NOMO-1 treated with dmso at 0.1 percent for 144 hours (cell line): ENCODE measurements at regions not wholly inside any gene's neighbourhood (a gene's known extent, or its start where the extent isn't known, plus 50 kb on each side); places are given as distances from the start of the nearest gene placed in this dataset.
"Not testable (repeated sequence)": the region's sequence is repeated elsewhere in the genome, so short reads cannot be mapped to it uniquely, and the experiment has no call there.

Experiments used
- DNase-seq: peaks from one replicate; lab custom pipeline; 2025; ENCODE audit not compliant: unreplicated experiment; lab: John Stamatoyannopoulos, UW

DNA sequence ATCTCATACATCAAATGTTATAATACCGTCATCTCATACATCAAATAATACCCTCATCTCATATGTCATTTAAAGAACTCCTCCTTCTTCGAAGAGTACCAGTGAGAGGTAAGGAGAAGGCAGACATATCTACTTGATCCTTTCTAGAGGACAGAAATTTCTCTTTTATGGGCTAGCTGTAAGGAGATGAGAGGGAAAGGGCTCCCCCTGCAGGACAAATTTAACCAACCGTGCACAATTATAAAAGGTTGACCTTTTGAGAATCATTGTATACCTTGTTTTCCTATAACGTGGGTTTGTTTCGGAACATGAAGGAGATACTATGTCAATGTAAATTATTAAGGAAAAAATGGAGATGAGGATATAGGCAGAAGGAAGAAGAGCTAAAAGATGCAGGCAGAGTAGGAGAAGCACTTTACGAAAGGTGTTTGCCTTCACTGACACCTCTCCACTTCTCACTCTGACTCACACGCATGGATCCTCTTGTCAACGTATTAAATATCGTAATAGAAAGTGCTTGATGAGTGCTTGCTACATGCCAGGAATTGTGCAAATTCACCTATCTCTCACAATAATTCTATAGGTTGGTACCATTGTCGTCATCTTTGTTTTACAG, 465.9 kb upstream of the ERCC4 start:
- no peak for DNase-seq

DNA sequence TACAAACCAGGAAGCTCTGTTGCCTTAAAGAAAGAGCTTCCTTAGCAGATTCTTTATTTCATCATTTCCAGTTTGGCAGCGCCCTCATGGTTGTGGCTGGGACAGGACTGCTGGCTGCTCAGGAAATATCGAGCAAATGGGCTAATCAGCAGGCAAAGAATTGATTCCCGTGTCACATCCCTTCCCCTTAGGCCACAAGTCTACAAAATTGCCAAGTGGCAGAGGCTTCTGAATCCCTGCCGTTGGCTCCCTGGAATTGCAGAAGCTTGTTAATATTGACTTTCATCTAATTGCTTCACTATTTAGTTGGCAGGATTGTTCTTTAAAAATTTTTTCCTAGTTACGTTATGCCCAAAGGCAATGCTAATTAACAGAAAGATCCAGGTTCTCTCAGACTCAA, 456.3 kb upstream of the ERCC4 start:
- no peak for DNase-seq

DNA sequence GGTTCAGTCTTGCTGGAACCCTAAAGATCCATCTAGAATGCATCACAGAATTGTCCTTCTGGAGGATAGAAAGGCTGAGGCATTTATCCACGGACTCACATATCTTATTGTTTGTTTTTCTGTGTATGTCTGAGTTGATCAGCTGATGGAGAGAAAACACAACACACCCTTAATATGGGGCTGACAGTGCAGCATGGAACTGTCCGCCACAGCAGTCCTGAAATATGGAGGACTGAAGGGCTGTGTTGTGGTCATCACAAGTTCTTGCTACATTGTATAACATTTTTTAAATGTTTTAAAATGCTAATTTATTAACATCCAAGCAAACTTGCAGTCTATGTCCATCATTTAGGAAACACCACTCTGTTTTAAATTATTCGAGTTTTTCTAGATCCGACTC, 448.9 kb upstream of the ERCC4 start:
- DNase-seq = no peak

DNA sequence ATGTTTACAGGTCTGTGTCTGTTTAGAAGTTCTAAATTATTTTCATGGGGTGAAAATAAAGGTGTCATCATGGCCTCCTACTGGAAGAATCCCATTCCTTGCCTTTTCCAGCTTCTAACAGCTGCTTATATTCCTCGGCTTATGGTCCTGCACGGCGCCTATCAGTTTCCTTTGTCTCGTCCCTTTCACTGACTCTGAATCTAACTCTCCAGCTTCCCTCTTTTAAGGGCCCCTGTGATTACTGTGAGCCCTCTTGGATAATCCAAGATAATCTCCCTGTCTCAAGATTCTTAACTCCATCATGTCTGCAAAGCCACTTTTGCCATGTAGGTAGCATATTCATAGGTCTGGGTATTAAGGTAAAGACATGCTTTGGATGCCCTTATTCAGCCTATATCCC, 441.0 kb upstream of the ERCC4 start:
- DNase-seq = no peak

DNA sequence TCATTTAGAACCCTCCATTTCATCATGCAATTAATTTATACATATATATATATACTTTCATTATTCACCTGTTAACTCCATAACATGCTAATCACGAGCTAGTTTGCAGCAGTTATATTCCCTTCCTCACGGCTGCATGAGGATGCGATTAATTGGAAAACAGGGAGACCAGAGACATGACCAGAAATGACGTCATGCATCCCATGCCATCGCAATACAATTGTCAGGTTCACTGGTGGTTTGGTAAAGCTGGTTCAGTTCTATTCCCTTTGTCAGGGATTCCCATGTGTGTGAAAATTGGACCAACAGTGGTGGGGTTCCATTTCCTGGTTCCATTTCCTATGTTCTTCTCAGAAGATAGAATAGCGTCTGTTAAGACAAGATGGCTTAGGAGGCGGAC, 440.4 kb upstream of the ERCC4 start:
- DNase-seq = no peak

DNA sequence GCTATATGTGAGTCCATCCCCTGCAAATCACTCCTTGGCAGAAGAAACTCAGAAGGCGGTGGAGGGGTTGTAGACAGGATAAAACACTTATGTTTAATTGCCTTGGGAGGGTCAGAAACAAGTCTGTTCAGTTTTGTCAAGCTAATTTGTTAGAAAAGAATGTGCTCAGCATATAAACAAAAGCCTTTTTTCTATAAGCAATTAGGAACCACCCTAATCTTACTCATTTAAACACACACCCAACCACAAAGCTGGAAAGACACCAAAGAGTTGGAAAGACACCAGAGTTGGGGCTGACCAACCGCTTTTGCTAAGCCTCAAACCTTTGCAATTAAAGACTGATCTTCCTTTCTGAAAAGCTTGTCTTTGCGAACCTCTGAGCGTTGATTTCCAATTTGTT, 439.2 kb upstream of the ERCC4 start:
- DNase-seq = no peak

DNA sequence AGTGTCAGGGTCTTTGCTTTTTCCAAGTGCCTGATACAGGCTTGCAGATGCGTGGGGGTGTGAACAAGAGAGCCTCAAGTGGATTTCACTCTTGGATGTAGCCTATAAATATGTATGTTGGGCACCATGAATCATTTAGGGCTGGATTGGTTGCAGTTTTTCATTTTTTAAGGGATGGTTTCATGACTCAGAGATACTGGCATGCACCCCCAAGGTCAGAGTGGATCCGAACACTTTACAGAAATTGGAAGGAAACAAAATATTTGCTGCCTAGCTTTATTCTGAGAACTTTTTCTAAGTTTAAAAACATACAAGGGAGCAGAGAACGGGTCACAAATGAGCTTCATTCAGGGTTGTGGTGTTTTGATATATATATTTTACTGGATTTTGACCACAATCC, 436.8 kb upstream of the ERCC4 start:
- no peak for DNase-seq

DNA sequence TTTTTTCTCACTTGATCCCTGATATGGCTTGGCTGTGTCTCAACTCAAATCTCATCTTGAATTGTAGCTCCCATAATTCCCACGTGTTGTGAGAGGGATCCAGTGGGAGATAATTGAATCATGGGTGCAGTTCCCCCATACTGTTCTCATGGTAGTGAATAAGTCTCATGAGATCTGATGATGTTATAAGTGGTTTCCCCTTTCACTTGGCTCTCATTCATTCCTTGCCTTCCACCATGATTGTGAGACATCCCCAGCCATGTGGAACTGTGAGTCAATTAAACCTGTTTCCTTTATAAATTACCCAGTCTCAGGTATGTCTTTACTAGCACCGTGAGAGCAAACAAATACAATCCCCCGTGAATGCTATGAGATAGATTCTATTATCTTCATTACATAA, 430.5 kb upstream of the ERCC4 start:
- not testable (repeated sequence) for DNase-seq

DNA sequence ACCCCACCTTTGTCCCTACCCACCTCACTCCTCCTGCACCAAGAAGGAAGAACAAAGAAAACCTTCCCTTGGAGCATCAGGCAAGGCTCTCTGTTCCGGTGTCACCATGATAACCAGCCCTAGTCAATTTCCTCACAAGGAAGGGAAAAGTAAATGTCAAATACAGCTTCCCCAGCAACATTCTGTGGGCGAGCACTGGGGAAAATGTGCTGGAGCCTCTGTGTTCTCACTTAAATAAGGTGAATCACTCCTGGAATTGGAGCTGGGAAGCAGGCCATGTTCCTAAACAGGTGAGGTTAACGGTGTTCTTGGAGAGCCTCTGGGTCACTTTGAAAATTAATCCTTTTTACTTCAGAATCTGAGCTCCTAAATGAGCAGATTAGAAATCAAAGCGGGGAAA, 427.9 kb upstream of the ERCC4 start:
- no peak for DNase-seq

DNA sequence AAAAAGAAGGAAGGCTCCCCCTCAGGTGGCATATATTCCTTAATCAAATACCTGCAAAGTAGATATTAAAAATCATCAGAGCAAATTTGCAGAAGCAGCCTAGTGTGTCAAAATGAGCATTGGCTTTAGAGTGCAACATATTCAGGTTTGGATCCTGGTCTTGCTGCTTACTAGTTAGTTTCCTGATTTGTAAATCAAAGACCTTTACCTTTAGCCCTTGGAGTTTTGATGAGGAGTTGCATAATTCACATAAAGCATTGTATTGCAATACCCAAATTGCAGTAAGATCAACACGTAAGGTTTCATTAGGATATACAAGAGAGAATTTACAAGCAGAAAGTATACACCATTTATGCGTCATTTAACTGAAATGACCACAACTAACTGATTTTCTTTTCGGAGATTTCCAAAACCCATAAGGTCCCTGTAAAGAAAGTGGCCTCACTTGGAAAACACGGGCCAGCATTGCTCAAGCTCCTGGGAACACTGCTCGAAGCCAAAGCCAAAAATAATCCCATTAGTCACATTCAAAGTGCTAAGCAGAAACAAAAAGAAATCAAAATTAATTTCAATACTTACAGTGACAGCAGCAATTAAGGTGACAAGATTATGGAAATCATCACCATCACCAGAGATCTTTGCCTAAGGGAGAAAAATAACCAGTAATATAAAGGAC, 415.9 kb upstream of the ERCC4 start:
- DNase-seq = no peak

DNA sequence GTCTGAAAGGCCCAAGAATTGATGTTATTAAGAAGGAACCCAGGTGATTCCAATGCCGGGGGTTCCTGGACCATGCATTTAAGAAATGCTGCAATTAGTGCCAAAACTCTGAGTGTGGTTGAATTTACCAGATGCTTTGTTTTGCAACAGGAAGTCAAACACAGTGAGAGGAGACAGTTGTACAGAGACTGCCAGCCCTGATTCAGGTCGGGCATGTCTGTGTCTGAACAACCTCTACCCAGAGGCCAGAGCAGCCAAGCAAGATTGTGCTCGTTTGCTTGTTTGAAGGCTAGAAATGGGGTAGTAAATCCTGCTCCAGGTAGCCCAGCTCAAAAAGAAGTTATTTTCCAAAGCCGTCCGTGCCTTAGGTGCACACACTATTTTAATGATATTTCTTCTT, 412.4 kb upstream of the ERCC4 start:
- DNase-seq = no peak

DNA sequence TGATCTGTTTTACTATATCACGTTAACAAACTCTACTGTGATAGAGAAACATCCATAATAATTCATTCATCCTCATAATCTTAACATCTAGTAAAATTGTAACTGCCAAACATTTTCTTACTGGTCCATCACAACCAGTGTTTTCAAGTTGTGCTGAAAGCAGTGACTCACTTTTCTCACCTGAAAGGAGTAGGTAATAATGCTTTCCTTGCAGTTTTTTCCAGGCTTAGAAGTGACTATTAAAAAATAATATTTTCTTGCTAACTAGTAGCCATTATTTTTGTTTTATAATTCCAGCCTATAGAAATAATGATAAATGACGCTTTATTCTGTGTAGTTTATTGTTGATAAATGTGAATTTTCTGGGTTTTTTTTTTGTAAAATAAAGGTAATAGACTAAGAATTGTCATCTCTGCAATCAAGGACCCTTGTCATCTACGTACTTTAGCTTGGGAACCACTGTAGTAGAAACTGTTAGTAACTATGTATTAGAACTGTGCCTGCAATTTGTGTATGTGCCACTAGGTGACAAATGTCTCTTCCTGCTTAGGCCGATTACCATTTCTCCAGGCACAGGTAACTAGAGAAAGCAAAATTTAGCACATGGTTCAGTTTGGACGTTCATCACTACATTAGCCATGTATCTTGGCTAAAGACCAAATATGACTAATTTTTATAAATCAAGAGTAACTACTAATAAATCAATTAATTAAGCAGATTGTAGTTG, 409.4 kb upstream of the ERCC4 start:
- no peak for DNase-seq

DNA sequence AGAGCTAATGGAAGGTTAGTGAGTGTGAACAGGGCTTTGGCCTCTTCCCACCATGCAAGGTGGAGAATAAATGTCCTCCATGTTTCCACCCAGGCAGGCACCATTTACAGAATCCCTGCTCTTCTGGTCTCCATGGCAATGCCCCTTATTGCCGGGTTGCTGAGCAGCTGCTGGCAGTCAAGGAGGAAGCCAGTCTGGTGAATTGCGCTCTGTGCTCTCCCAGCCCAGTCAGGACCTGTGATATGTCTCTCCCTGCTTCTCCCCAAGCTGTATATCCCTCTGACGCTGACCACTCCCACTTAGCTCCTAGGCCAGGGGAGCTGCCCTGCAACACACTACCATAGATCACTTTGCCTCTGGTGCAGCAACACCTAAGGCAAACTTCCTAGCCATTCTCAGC, 402.1 kb upstream of the ERCC4 start:
- no peak for DNase-seq

DNA sequence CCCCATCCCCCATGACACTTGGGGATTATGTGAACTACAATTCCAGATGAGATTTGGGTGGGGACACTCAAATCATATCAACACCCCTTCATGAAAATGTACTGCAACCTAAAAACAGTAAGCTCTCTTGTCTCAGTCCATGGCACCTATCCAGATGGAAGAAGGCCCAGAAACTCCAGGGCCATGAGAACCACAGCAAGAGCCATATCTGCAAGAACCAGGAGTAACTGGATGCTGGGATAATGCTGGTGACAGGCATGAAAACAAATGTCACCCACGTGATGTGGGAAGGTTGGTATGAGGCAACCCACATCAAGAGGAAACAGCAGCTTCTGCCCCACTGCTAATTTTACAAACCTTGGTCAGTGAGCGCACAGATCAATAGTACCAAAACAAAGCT, 400.1 kb upstream of the ERCC4 start:
- DNase-seq = no peak

DNA sequence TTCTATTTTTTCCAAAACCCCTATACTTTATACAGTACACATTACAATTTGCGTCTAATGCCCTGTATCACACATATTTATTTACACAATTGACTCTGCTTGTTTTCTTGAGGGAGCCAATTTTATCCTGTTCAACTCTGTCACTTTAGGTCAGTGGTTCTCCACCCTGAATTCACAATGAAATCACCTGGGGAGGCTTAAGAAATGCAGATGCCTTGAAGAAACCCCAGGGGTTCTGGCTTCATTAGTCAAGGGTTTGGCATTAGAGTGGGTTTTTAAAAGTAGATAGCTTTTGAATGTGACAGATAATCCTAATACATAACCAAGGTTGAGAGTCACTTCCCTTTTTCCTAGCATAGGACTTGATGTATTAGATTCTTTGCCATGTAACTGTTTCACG, 398.6 kb upstream of the ERCC4 start:
- DNase-seq = no peak

DNA sequence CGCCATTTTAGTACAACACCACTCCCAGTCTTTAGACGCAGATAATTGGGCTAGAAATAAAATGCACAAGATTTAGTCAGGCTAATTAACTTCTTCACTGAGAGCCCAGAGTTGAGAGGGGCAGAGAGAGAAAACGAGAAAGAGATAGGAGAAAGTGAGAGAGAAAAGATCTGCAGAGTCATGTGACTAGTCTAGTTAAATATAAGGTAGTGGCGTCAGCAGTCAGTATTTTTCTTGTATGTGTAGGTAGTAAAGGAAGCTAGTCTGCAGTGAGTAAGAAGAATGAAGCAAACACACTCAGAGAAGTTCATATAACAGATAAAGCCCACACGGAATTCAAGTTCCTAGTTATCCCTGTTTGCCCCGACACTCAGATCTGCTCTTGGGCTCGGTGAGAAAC, 392.6 kb upstream of the ERCC4 start:
- DNase-seq = no peak

DNA sequence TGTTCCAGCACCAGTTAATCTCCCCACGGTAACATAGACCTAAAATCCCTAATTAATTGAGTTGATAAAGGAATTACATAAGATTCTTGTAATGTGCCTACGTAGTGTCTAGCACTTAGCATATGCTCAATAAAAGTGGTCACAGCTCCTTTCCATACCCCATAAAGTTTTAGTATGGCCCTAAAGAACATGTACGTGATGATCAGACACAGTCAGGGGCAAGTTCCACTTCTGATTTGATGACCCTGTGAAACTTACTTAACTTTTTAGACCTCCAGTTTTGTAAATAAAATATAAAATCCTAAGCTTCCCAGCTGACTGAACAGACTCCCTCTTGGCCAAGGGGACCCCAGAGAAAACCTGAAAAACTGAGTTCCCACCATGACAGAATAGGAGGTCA, 391.3 kb upstream of the ERCC4 start:
- no peak for DNase-seq

DNA sequence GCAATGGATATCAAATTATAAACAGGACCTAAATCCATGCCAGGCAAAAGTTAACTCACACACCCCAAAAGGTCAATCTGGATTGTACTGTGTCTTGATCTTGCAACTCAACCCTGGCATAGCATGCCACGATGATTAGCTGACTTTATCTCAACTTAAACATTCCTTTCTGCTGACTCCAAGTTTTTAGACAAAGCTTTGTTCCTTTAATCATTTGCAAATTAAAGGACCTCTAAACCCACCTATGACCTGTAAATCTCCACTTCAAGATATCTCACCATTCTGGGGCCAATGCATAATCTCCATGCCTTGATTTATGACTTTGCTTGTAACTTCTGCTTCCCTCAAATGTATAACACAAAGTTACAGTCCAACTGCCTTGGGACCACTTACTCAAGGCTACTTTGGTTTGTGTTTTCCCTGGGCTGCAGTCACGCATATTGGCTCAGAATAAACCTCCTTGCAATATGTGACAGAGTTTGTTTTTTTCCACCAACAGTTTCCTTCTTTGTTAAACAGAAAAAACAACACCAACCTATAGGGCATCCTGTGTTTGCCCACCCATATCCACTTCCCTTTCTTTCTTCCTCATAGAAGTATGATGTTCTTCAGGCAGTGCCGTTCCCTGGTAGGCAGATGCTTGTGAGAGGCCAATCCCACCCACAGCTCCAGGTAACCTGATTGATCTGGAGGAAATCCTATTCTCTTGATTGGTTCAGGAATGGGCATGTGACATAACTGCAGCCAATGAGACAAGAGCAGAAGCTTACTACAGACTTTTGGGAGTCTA, 390.6 kb upstream of the ERCC4 start:
- no peak for DNase-seq

DNA sequence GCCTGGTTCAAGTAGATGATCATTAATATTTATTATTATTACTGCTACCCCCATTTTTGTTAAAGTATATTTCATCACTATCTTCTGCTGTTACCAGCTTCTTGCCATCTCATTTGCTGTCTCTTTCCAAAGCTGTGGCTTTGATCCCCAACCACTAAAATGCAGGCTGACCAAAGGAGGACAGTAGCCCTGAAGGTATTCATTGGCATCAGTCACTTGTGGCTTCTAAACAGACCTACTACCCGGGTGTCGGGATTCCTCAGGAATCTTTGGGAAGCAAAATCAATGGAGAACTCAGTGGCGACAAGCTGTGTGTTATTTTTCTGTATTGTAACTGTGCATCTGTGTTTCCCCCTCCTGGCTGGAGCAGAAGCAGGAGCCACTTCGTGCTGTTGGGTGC, 379.2 kb upstream of the ERCC4 start:
- no peak for DNase-seq

DNA sequence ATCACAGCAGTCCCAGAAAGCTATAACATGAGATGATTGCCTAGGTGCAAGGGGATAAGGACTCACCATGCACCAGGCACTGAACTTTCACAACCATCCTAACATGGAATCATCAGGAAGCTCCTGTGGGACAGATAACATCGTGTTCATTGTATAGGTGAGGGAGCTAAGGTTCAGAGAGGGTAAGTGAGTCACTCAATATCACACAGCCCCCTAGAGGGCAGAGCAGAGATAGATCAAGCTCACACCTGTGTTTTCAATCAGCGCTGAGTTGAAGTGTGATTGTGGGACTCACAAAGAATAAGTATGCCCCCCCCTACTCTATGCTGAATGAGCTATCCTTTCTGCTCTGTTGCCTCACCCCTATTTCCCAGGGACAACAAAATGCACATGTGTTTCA, 377.7 kb upstream of the ERCC4 start:
- DNase-seq = no peak

DNA sequence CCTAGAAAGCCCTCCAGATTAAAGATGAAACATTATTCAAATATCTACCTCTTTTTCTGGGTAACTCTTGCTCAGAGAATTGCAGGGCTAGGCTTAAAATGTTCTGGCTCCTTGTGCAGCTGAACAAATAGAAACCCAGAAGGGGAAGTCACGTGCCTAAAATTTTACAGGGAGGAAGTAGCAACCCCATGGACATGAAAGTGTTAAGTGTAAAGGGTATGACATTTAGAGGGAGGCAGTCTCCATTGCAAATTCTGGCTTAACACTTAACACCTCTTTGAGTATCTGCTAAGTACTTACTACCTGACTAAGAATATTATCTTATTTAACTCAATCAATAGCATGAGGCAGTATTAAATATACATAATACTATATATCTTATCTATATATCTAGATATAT, 376.1 kb upstream of the ERCC4 start:
- DNase-seq = no peak

DNA sequence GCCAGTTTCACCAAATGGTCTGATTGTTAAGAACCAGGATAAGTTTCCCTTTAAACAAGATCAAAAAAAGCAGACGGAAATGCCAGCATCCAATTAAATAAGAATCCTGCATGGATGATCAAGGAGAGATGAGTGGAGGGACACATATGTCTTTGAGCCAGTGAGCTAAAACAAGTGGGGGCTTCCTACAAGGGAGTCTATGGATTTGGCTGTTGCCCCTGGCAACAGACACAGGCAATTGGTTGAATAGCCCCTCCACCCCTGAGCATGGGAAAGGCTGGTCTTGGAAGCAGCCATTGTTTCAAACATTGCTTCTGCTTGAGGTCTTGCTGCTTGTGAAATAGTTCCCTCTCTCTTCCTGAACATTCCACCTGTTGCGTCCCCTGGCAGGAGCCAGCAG, 374.7 kb upstream of the ERCC4 start:
- DNase-seq = no peak
